HG03520 (cell line): ENCODE measurements at regions not wholly inside any gene's neighbourhood (a gene's known extent, or its start where the extent isn't known, plus 50 kb on each side); places are given as distances from the start of the nearest gene placed in this dataset.

Experiments used
- ATAC-seq: cut with Tn5 transposase; IDR thresholded peaks from one replicate; pipeline ENCODE4 v1.9.1; 2021; ENCODE audit warnings: mild to moderate bottlenecking, moderate library complexity; ENCODE audit not compliant: unreplicated experiment

GRCh38 chr12:98053202-98053601, 462.2 kb upstream of the TMPO start:
- ATAC-seq = no peak

GRCh38 chr12:98057701-98058100, 457.7 kb upstream of the TMPO start:
- no peak for ATAC-seq

- no peak for ATAC-seq
Measured at GRCh38 chr12:98058213-98058612, 457.2 kb upstream of the TMPO start.

- no peak for ATAC-seq
Measured at GRCh38 chr12:98058838-98059237, 456.6 kb upstream of the TMPO start.

- no peak for ATAC-seq
Measured at GRCh38 chr12:98059659-98060343, 455.6 kb upstream of the TMPO start.

GRCh38 chr12:98060411-98060810, 455.0 kb upstream of the TMPO start:
- ATAC-seq = no peak

- ATAC-seq = no peak
Measured at GRCh38 chr12:98062464-98063245, 452.7 kb upstream of the TMPO start.

GRCh38 chr12:98064501-98064900, 450.9 kb upstream of the TMPO start:
- ATAC-seq = no peak

GRCh38 chr12:98067795-98068194, 447.6 kb upstream of the TMPO start:
- ATAC-seq = no peak

GRCh38 chr12:98073610-98074009, 441.8 kb upstream of the TMPO start:
- ATAC-seq = no peak

GRCh38 chr12:98074286-98074685, 441.1 kb upstream of the TMPO start:
- ATAC-seq = no peak

- no peak for ATAC-seq
Measured at GRCh38 chr12:98084391-98084790, 431.0 kb upstream of the TMPO start.

GRCh38 chr12:98085046-98085755, 430.2 kb upstream of the TMPO start:
- no peak for ATAC-seq

GRCh38 chr12:98090731-98091130, 424.7 kb upstream of the TMPO start:
- no peak for ATAC-seq

GRCh38 chr12:98096436-98096835, 419.0 kb upstream of the TMPO start:
- no peak for ATAC-seq

- ATAC-seq = no peak
Measured at GRCh38 chr12:98106031-98106683, 409.2 kb upstream of the TMPO start.

- no peak for ATAC-seq
Measured at GRCh38 chr12:98109266-98109665, 406.1 kb upstream of the TMPO start.

- ATAC-seq = no peak
Measured at GRCh38 chr12:98110536-98110935, 404.9 kb upstream of the TMPO start.

- no peak for ATAC-seq
Measured at GRCh38 chr12:98113548-98113947, 401.8 kb upstream of the TMPO start.

- ATAC-seq = no peak
Measured at GRCh38 chr12:98121963-98122362, 393.4 kb upstream of the TMPO start.

- ATAC-seq = no peak
Measured at GRCh38 chr12:98123021-98123461, 392.3 kb upstream of the TMPO start.
